ENCODE measurements at regions not wholly inside any gene's neighbourhood (a gene's known extent, or its start where the extent isn't known, plus 50 kb on each side); places are given as distances from the start of the nearest gene placed in this dataset.
"Not testable (repeated sequence)": the region's sequence is repeated elsewhere in the genome, so short reads cannot be mapped to it uniquely, and the experiment has no call there.

- DNase-seq, result not testable (repeated sequence)
Measured at GRCh38 chr20:18876394-18876793, 62.8 kb downstream of the SCP2D1 start.

GRCh38 chr20:18879262-18879661 is 65.7 kb downstream of the SCP2D1 start:
- DNase-seq, result no peak

GRCh38 chr20:18886756-18887155 is 73.2 kb downstream of the SCP2D1 start:
- DNase-seq, result no peak

GRCh38 chr20:18901980-18902737 is 88.6 kb downstream of the SCP2D1 start:
- DNase-seq, result no peak

GRCh38 chr20:18904192-18904591 is 90.6 kb downstream of the SCP2D1 start:
- DNase-seq, result no peak

GRCh38 chr20:18904624-18905023 is 91.0 kb downstream of the SCP2D1 start:
- DNase-seq, result peak; percentile 15

GRCh38 chr20:18906046-18906445 is 92.5 kb downstream of the SCP2D1 start:
- no peak for DNase-seq

- no peak for DNase-seq
Measured at GRCh38 chr20:18907353-18907752, 93.8 kb downstream of the SCP2D1 start.

GRCh38 chr20:18908109-18908508 is 94.5 kb downstream of the SCP2D1 start:
- no peak for DNase-seq

GRCh38 chr20:18909254-18909653 is 95.7 kb downstream of the SCP2D1 start:
- DNase-seq, result no peak

- no peak for DNase-seq
Measured at GRCh38 chr20:18913701-18914100, 100.1 kb downstream of the SCP2D1 start.

GRCh38 chr20:18914796-18915195 is 101.2 kb downstream of the SCP2D1 start:
- DNase-seq, result no peak

GRCh38 chr20:18916886-18917750 is 103.5 kb downstream of the SCP2D1 start:
- no peak for DNase-seq

GRCh38 chr20:18919996-18920395 is 106.4 kb downstream of the SCP2D1 start:
- no peak for DNase-seq

GRCh38 chr20:18921291-18921690 is 107.7 kb downstream of the SCP2D1 start:
- no peak for DNase-seq

GRCh38 chr20:18922251-18922650 is 108.7 kb downstream of the SCP2D1 start:
- no peak for DNase-seq

GRCh38 chr20:18922898-18923297 is 109.3 kb downstream of the SCP2D1 start:
- DNase-seq, result no peak

GRCh38 chr20:18926965-18927364 is 113.4 kb downstream of the SCP2D1 start:
- DNase-seq, result no peak

- no peak for DNase-seq
Measured at GRCh38 chr20:18928626-18929025, 115.0 kb downstream of the SCP2D1 start.

GRCh38 chr20:18929800-18930199 is 116.2 kb downstream of the SCP2D1 start:
- no peak for DNase-seq

- DNase-seq, result no peak
Measured at GRCh38 chr20:18943542-18943941, 130.0 kb downstream of the SCP2D1 start.

GRCh38 chr20:18956890-18957289 is 143.3 kb downstream of the SCP2D1 start:
- no peak for DNase-seq

GRCh38 chr20:18957328-18957727 is 143.7 kb downstream of the SCP2D1 start:
- no peak for DNase-seq

GRCh38 chr20:18971121-18971520 is 157.5 kb downstream of the SCP2D1 start:
- no peak for DNase-seq
